GM12878 (cell line): ENCODE measurements at regions not wholly inside any gene's neighbourhood (a gene's known extent, or its start where the extent isn't known, plus 50 kb on each side); places are given as distances from the start of the nearest gene placed in this dataset.
"Not testable (repeated sequence)": the region's sequence is repeated elsewhere in the genome, so short reads cannot be mapped to it uniquely, and the experiment has no call there.

Experiments used
- ATAC-seq: fragments of 200-7000 bp; cut with Tn5 transposase; 3 replicates; pipeline ENCODE4 v1.9.1; 2020; ENCODE audit warnings: mild to moderate bottlenecking, moderate library complexity
- BruUV-seq: library from RNA; stranded (reverse); fragments of 400-500 nt; replicated peaks from 2 replicates; lab custom pipeline; 2021; lab: Mats Ljungman, UMichigan
- CTCF ChIA-PET: fragments of 300-600 bp; sonication (Branson Sonifier 250); formaldehyde crosslinking; extraction: SDS; loops from one replicate; lab custom pipeline; 2021; ENCODE audit warnings: inconsistent platforms; lab: Yijun Ruan, JAX
- POLR2A ChIA-PET: fragments of 350-600 bp; formaldehyde crosslinking; extraction: SDS; loops from one replicate; lab custom pipeline; 2021; ENCODE audit warnings: inconsistent platforms; lab: Charles Lee
- RAD21 ChIA-PET: fragments of 300-600 bp; sonication (Branson Sonifier 250); formaldehyde crosslinking; loops from one replicate; lab custom pipeline; 2023; ENCODE audit warnings: antibody characterized with exemption; ENCODE audit not compliant: unreplicated experiment; lab: Charles Lee
- SMC1A ChIA-PET: fragments of 300-600 bp; sonication (Branson Sonifier 250); formaldehyde crosslinking; loops from one replicate; lab custom pipeline; 2023; ENCODE audit not compliant: unreplicated experiment, uncharacterized antibody; lab: Charles Lee
- DNase-seq: peaks from one replicate; pipeline ENCODE4 v3.0.0-alpha.2; 2011; ENCODE audit warnings: low read depth, low spot score
- FAIRE-seq: peaks from 3 replicates; lab custom pipeline; 2011; peaks lifted over from hg19 to GRCh38; lab: Jason Lieb, UNC
- H2AFZ ChIP-seq: 2 replicates; pipeline ENCODE4 v1.6.0; 2011; ENCODE audit warnings: low read depth, low read length, control low read depth; ENCODE audit not compliant: control insufficient read depth
- H3K27ac ChIP-seq: 2 replicates; pipeline ENCODE4 v1.5.1; 2011; ENCODE audit warnings: control low read depth; ENCODE audit not compliant: control insufficient read depth, insufficient read depth
- H3K27me3 ChIP-seq, 2 experiments: replicated peaks in 1 of 2; 2 replicates each; pipeline versions ENCODE4 v1.6.0 to v1.6.1; 2011; ENCODE audit warnings: low read length in 1 of 2; ENCODE audit not compliant: control insufficient read depth in 2 of 2, insufficient read depth in 2 of 2
- H3K36me3 ChIP-seq, 2 experiments: 2 replicates each; pipeline ENCODE4 v1.5.1; 2011; ENCODE audit warnings: low read length in 1 of 2; ENCODE audit not compliant: control insufficient read depth in 2 of 2, insufficient read depth in 2 of 2
- H3K4me1 ChIP-seq: 2 replicates; pipeline ENCODE4 v1.6.1; 2011; ENCODE audit warnings: mild to moderate bottlenecking, low read length, moderate library complexity, mixed read lengths; ENCODE audit not compliant: control insufficient read depth, insufficient read depth
- H3K4me2 ChIP-seq: 2 replicates; pipeline ENCODE4 v1.6.0; 2011; ENCODE audit warnings: control low read depth; ENCODE audit not compliant: control insufficient read depth, insufficient read depth
- H3K4me3 ChIP-seq: fragments of 200-600 bp; sonication (generic); 2 replicates; pipeline ENCODE4 v1.5.1; 2016
- H3K79me2 ChIP-seq: 2 replicates; pipeline ENCODE4 v1.6.0; 2011; ENCODE audit warnings: low read length; ENCODE audit not compliant: control insufficient read depth, insufficient read depth
- H3K9ac ChIP-seq: 2 replicates; pipeline ENCODE4 v1.8.0; 2011; ENCODE audit warnings: low read length, control low read depth, mixed read lengths; ENCODE audit not compliant: control insufficient read depth, insufficient read depth
- H3K9me3 ChIP-seq: replicated peaks from 3 replicates; pipeline ENCODE4 v1.5.1; 2011; ENCODE audit warnings: mild to moderate bottlenecking, low read length; ENCODE audit not compliant: control insufficient read depth, insufficient read depth
- H4K20me1 ChIP-seq: 2 replicates; pipeline ENCODE4 v1.6.0; 2011; ENCODE audit not compliant: control insufficient read depth, insufficient read depth
- ASH2L ChIP-seq: fragments of 300-600, 200-600 bp; sonication (generic); IDR thresholded peaks from 2 replicates; pipeline ENCODE4 v1.6.1; 2017; ENCODE audit warnings: low read depth, mild to moderate bottlenecking, borderline replicate concordance
- CBX5 ChIP-seq: sonication (generic); IDR thresholded peaks from 2 replicates; pipeline ENCODE4 v1.6.1; 2016; ENCODE audit warnings: low read depth, moderate library complexity, mild to moderate bottlenecking, inconsistent platforms
- CHD1 ChIP-seq: IDR thresholded peaks from 2 replicates; pipeline ENCODE4 v1.6.1; 2012; ENCODE audit warnings: low read depth, low read length, improper control_type of control experiment
- EP300 ChIP-seq, 2 experiments: fragments of 150-350 bp in 1 of 2; IDR thresholded peaks; 2 replicates each; pipeline ENCODE4 v1.6.1; 2011 to 2012; ENCODE audit warnings: low read depth in 2 of 2, low read length in 2 of 2, borderline replicate concordance in 1 of 2, improper control_type of control experiment in 1 of 2, inconsistent platforms in 1 of 2; ENCODE audit not compliant: control insufficient read depth in 1 of 2
- WGBS: methylation state at CpG from one replicate; pipeline ENCODE4 v1.1.6; 2016; ENCODE audit warnings: low lambda C conversion rate; ENCODE audit not compliant: insufficient replicate concordance, insufficient coverage; ENCODE audit errors: missing lambda C conversion rate; 5-methylcytosine and 5-hydroxymethylcytosine counted together
- in situ Hi-C: fragments of 300-500 bp; cut with MboI; formaldehyde crosslinking; loops from 9 replicates; pipeline ENCODE4 v1.14.3; 2018; ENCODE audit warnings: mixed read lengths
- intact Hi-C: fragments of 100-400 bp; cut with micrococcal nuclease; formaldehyde crosslinking; loops from one replicate; pipeline ENCODE4 v1.14.2; 2022; ENCODE audit not compliant: unreplicated experiment
- TF ChIP-seq, protein P1 (sequence below): fragments of 450-650 bp; IDR thresholded peaks from 2 replicates; pipeline ENCODE4 v1.6.1; 2017; ENCODE audit warnings: mild to moderate bottlenecking

DNA sequence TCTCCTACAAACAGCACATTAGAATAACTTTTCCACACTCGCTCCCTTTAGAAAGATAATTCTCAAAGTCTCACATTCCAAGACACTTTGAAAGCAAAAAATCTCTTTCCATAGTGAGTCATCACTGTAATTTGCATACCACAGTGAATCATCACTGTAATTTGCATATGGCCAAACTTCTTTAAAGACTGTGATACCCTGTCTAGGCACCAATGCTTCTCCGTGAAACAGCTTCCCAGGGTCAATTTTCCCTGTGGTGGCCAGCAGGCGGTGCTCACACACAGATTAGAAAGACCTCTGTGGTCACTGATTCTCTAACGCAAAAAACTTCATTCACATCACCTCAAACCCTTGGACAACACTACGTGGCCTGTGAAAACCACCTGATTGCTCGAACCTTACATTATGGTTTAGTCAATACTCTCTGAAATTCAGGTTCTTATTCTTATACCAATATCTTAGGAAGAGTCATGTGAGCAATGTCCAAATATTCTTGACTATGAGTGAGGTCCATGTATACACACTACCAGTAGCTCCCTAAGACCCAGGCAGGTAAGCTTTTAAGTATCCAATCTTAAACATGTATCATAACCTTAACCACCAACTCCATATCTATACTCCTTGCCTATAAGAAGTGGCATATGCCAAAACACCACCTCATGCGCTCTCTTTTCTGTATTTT, 78.5 kb upstream of the PHACTR1 start (continued):
- TF ChIP-seq, protein P1, sequence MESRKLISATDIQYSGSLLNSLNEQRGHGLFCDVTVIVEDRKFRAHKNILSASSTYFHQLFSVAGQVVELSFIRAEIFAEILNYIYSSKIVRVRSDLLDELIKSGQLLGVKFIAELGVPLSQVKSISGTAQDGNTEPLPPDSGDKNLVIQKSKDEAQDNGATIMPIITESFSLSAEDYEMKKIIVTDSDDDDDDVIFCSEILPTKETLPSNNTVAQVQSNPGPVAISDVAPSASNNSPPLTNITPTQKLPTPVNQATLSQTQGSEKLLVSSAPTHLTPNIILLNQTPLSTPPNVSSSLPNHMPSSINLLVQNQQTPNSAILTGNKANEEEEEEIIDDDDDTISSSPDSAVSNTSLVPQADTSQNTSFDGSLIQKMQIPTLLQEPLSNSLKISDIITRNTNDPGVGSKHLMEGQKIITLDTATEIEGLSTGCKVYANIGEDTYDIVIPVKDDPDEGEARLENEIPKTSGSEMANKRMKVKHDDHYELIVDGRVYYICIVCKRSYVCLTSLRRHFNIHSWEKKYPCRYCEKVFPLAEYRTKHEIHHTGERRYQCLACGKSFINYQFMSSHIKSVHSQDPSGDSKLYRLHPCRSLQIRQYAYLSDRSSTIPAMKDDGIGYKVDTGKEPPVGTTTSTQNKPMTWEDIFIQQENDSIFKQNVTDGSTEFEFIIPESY, result no peak

DNA sequence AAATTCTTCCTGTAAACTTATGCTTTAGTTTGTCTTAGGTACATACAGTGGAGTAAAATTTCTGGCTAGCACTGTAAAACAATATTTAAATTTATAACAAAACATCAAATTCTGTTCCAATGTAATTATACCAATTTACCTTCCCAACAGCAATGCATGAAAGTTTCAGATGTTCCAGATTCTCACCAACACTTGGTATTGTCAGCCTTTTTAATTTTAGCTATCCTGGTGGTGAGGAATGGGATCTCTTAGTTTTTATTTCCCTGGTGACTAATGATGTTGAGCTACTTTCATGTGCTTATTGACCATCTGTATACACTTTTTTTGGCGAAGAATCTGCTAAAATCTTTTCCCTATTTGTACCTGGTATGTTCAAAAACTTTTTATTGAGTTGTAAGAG, 76.1 kb upstream of the PHACTR1 start:
- ChIA-PET RAD21 (no interaction called here), SMC1A (interaction anchor here (1.0 to 1.2 kb wide), 2 partner anchors 55 to 253 kb away, joined by 3 read pairs; no protein-coding TSS in a partner anchor)
- TF ChIP-seq CHD1 (no peak), ASH2L (no peak), EP300 (IDR thresholded peaks at IDR 0.05; ENCODE audit: borderline replicate concordance in 1 of 2, control insufficient read depth in 1 of 2, low read depth in 2 of 2, low read length in 2 of 2) (no peak), CBX5 (no peak)
- TF ChIP-seq, all 136 proteins: peak for 0
- ChIA-PET POLR2A (no interaction called here), CTCF (interaction anchor here (1.0 to 1.4 kb wide), 2 partner anchors 252 to 253 kb away, joined by 3 to 7 read pairs; no protein-coding TSS in a partner anchor)
- H3K9ac ChIP-seq, result no peak overlapping the region
- BruUV-seq, result no TSS peak
- intact Hi-C loops, result no loop called here
- H4K20me1 ChIP-seq, result no peaks in the 10 kb centered on the region
- 0% methylated on average over 1 of the region's 1 CpG for WGBS
- no peak for FAIRE-seq
- in situ Hi-C loops, result no loop called here
- H3K4me1 ChIP-seq, result no peaks in the 10 kb centered on the region
- H3K27me3 ChIP-seq, result no peaks in the 10 kb centered on the region
- H3K9me3 ChIP-seq, result no peaks in the 10 kb centered on the region; the same call in 1 of the 3 replicates
- DNase-seq, result no peak
- H3K36me3 ChIP-seq, result no peaks in the 10 kb centered on the region
- H3K4me2 ChIP-seq, result no peak overlapping the region
- ATAC-seq, result no peak
- no peak overlapping the region for H3K4me3 ChIP-seq
- H3K27ac ChIP-seq, result no peak overlapping the region
- H3K79me2 ChIP-seq, result no peaks in the 10 kb centered on the region
- no peak overlapping the region for H2AFZ ChIP-seq

DNA sequence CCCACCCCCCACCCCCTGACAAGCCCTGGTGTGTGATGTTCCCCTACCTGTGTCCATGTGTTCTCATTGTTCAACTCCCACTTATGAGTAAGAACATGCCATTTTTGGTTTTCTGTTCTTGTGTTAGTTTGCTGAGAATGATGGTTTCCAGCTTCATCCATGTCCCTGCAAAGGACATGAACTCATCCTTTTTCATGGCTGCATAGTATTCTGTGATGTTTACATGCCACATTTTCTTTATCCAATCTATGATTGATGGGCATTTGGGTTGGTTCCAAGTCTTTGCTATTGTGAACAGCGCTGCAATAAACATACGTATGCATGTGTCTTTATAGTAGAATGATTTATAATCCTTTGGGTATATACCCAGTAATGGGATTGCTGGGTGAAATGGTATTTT, 74.8 kb upstream of the PHACTR1 start:
- FAIRE-seq, H3K4me3 ChIP-seq, POLR2A ChIA-PET, in situ Hi-C loops, H3K9me3 ChIP-seq, H3K4me2 ChIP-seq, BruUV-seq, H3K9ac ChIP-seq, H4K20me1 ChIP-seq, H3K36me3 ChIP-seq, H3K4me1 ChIP-seq, SMC1A ChIA-PET, H2AFZ ChIP-seq, H3K27me3 ChIP-seq, H3K27ac ChIP-seq, H3K79me2 ChIP-seq, intact Hi-C loops, ATAC-seq, RAD21 ChIA-PET, DNase-seq, CTCF ChIA-PET: not testable (repeated sequence)
- WGBS, result 49% methylated on average over 2 of the region's 2 CpGs
